Dedifferentiated amniotic fluid mesenchymal stem cell (primary cell): ENCODE measurements at regions not wholly inside any gene's neighbourhood (a gene's known extent, or its start where the extent isn't known, plus 50 kb on each side); places are given as distances from the start of the nearest gene placed in this dataset.
A peak's percentile ranks its signal among the peaks of the same experiment; 100 is the strongest.

Experiments
- DNase-seq: peaks from one replicate; pipeline ENCODE4 v3.0.0-alpha.2; 2016; ENCODE audit errors: extremely low spot score

GRCh38 chr9:16131264-16131663, 578.4 kb downstream of the CCDC171 start:
- DNase-seq: no peak

GRCh38 chr9:16132513-16132912, 579.7 kb downstream of the CCDC171 start:
- no peak for DNase-seq

- DNase-seq: no peak
Measured at GRCh38 chr9:16133032-16133431, 580.2 kb downstream of the CCDC171 start.

- DNase-seq: no peak
Measured at GRCh38 chr9:16133556-16134227, 580.8 kb downstream of the CCDC171 start.

GRCh38 chr9:16134351-16134750, 581.5 kb downstream of the CCDC171 start:
- no peak for DNase-seq

GRCh38 chr9:16135968-16136367, 583.1 kb downstream of the CCDC171 start:
- no peak for DNase-seq

GRCh38 chr9:16136451-16136850, 583.6 kb downstream of the CCDC171 start:
- no peak for DNase-seq

GRCh38 chr9:16136961-16137360, 584.1 kb downstream of the CCDC171 start:
- DNase-seq: no peak

- DNase-seq: peak; percentile 55
Measured at GRCh38 chr9:16138561-16139491, 586.0 kb downstream of the CCDC171 start.

GRCh38 chr9:16139774-16140173, 586.9 kb downstream of the CCDC171 start:
- DNase-seq: no peak

GRCh38 chr9:16143310-16143709, 590.5 kb downstream of the CCDC171 start:
- DNase-seq: no peak

GRCh38 chr9:16143947-16144890, 591.4 kb downstream of the CCDC171 start:
- DNase-seq: no peak

GRCh38 chr9:16145196-16145950, 592.5 kb downstream of the CCDC171 start:
- DNase-seq: no peak

- DNase-seq: no peak
Measured at GRCh38 chr9:16147726-16148125, 594.9 kb downstream of the CCDC171 start.

GRCh38 chr9:16150501-16150900, 597.7 kb downstream of the CCDC171 start:
- DNase-seq: no peak

- no peak for DNase-seq
Measured at GRCh38 chr9:16150938-16151650, 598.3 kb downstream of the CCDC171 start.

- DNase-seq: no peak
Measured at GRCh38 chr9:16152276-16153101, 599.6 kb downstream of the CCDC171 start.

- no peak for DNase-seq
Measured at GRCh38 chr9:16153221-16153620, 600.4 kb downstream of the CCDC171 start.

GRCh38 chr9:16153741-16154140, 600.9 kb downstream of the CCDC171 start:
- no peak for DNase-seq
